ENCODE measurements at regions not wholly inside any gene's neighbourhood (a gene's known extent, or its start where the extent isn't known, plus 50 kb on each side); places are given as distances from the start of the nearest gene placed in this dataset.
"Not testable (repeated sequence)": the region's sequence is repeated elsewhere in the genome, so short reads cannot be mapped to it uniquely, and the experiment has no call there.

DNA sequence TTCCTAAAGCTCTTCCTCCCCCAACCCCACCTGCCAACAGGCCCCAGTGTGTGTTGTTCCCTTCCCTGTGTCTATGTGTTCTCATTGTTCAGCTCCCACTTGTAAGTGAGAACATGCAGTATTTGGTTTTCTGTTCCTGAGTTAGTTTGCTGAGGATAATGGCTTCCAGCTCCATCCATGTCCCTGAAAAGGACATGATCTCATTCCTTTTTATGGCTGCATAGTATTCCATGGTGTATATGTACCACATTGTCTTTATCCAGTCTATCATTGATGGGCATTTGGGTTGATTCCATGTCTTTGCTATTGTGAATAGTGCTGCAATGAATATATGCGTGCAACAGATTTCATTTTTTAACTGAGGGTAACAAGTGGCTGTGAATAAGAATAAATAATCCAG is 69.0 kb upstream of the FHIP2A start:
- TF ChIP-seq ZNF140 (tag by site-specific recombination; IDR thresholded peaks at IDR 0.05); KLF1 (tag by site-specific recombination; IDR thresholded peaks at IDR 0.05); CTCF (tag by site-specific recombination; IDR thresholded peaks at IDR 0.05); ZNF24 (tag by site-specific recombination; IDR thresholded peaks at IDR 0.05); ZNF837 (tag by site-specific recombination; IDR thresholded peaks at IDR 0.05); ZNF416 (tag by site-specific recombination; IDR thresholded peaks at IDR 0.05); ZNF274 (IDR thresholded peaks at IDR 0.05; ENCODE audit: low read length); ZNF274 (tag by site-specific recombination; IDR thresholded peaks at IDR 0.05; ENCODE audit: borderline replicate concordance); ZBTB11 (tag by site-specific recombination; conservative IDR thresholded peaks at IDR 0.05; ENCODE audit: low read depth); ZNF214 (tag by site-specific recombination; IDR thresholded peaks at IDR 0.05; ENCODE audit: borderline replicate concordance); ZNF311 (tag by site-specific recombination; IDR thresholded peaks at IDR 0.05; ENCODE audit: borderline replicate concordance): not testable (repeated sequence)
- TF ChIP-seq, protein P1, sequence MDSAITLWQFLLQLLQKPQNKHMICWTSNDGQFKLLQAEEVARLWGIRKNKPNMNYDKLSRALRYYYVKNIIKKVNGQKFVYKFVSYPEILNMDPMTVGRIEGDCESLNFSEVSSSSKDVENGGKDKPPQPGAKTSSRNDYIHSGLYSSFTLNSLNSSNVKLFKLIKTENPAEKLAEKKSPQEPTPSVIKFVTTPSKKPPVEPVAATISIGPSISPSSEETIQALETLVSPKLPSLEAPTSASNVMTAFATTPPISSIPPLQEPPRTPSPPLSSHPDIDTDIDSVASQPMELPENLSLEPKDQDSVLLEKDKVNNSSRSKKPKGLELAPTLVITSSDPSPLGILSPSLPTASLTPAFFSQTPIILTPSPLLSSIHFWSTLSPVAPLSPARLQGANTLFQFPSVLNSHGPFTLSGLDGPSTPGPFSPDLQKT (IDR thresholded peaks at IDR 0.05; ENCODE audit: borderline replicate concordance, low read depth, low read length): not testable (repeated sequence)
